ACC112 (cell line): ENCODE measurements at regions not wholly inside any gene's neighbourhood (a gene's known extent, or its start where the extent isn't known, plus 50 kb on each side); places are given as distances from the start of the nearest gene placed in this dataset.

ENCODE experiments used
- H2AFZ ChIP-seq: fragments of 200-600 bp; sonication (generic); one replicate; pipeline ENCODE4 v1.6.0; 2017; ENCODE audit warnings: antibody characterized with exemption, low read length; ENCODE audit not compliant: unreplicated experiment
- H3K27ac ChIP-seq: fragments of 200-600 bp; sonication (generic); 2 replicates; pipeline ENCODE4 v1.5.1; 2014; ENCODE audit warnings: low read depth, mild to moderate bottlenecking, antibody characterized with exemption, low read length, moderate library complexity
- H3K27me3 ChIP-seq: fragments of 200-600 bp; sonication (generic); 2 replicates; pipeline ENCODE4 v1.6.1; 2014; ENCODE audit warnings: mild to moderate bottlenecking, antibody characterized with exemption, low read length, moderate library complexity, mixed read lengths; ENCODE audit not compliant: insufficient read depth
- H3K36me3 ChIP-seq: fragments of 200-600 bp; sonication (generic); 2 replicates; pipeline ENCODE4 v1.6.1; 2016; ENCODE audit warnings: mild to moderate bottlenecking, antibody characterized with exemption, low read length, moderate library complexity, mixed read lengths; ENCODE audit not compliant: insufficient read depth
- H3K4me1 ChIP-seq: fragments of 200-600 bp; sonication (generic); one replicate; pipeline ENCODE4 v1.6.1; 2016; ENCODE audit warnings: low read length, mixed read lengths; ENCODE audit not compliant: insufficient read depth, unreplicated experiment, control insufficient read depth
- H3K4me3 ChIP-seq: fragments of 200-600 bp; sonication (generic); 2 replicates; pipeline ENCODE4 v1.5.1; 2014; ENCODE audit warnings: mild to moderate bottlenecking, low read depth, low read length
- H3K79me2 ChIP-seq: fragments of 200-600 bp; sonication (generic); one replicate; pipeline ENCODE4 v1.6.0; 2016; ENCODE audit warnings: low read length; ENCODE audit not compliant: control insufficient read depth, unreplicated experiment, insufficient read depth

GRCh38 chr1:168631671-168632400 is 55.4 kb downstream of the XCL1 start:
- peaks cover 17% of the 10 kb centered on the region for H3K4me1 ChIP-seq
- H3K36me3 ChIP-seq: no peaks in the 10 kb centered on the region
- no peaks in the 10 kb centered on the region for H3K79me2 ChIP-seq
- no peak overlapping the region for H3K4me3 ChIP-seq
- H2AFZ ChIP-seq: no peak overlapping the region
- H3K27me3 ChIP-seq: no peaks in the 10 kb centered on the region
- H3K27ac ChIP-seq: no peak overlapping the region

GRCh38 chr1:168634951-168635532 is 58.6 kb downstream of the XCL1 start:
- Histone ChIP-seq H3K36me3 (no peaks in the 10 kb centered on the region), H3K79me2 (no peaks in the 10 kb centered on the region), H2AFZ (no peak overlapping the region), H3K4me1 (peaks cover 11% of the 10 kb centered on the region), H3K4me3 (no peak overlapping the region), H3K27ac (no peak overlapping the region), H3K27me3 (no peaks in the 10 kb centered on the region)

GRCh38 chr1:168636200-168636599 is 59.8 kb downstream of the XCL1 start:
- Histone ChIP-seq H3K79me2 (no peaks in the 10 kb centered on the region), H2AFZ (no peak overlapping the region), H3K27ac (peak overlapping the region; percentile 84)

GRCh38 chr1:168636642-168637111 is 60.3 kb downstream of the XCL1 start:
- Histone ChIP-seq H3K36me3 (no peaks in the 10 kb centered on the region), H3K79me2 (no peaks in the 10 kb centered on the region), H3K27ac (peak overlapping the region; percentile 84), H3K27me3 (no peaks in the 10 kb centered on the region), H2AFZ (peak overlapping the region; percentile 63), H3K4me3 (no peak overlapping the region), H3K4me1 (peaks cover 11% of the 10 kb centered on the region)

More at GRCh38 chr1:168636200-168636599, 59.8 kb downstream of the XCL1 start:
- Histone ChIP-seq H3K4me3 (no peak overlapping the region), H3K36me3 (no peaks in the 10 kb centered on the region), H3K4me1 (peaks cover 11% of the 10 kb centered on the region), H3K27me3 (no peaks in the 10 kb centered on the region)

- Histone ChIP-seq H3K4me3 (no peak overlapping the region), H2AFZ (peak overlapping the region; percentile 63), H3K27ac (peak overlapping the region; percentile 84), H3K27me3 (no peaks in the 10 kb centered on the region), H3K36me3 (no peaks in the 10 kb centered on the region), H3K4me1 (peaks cover 11% of the 10 kb centered on the region), H3K79me2 (no peaks in the 10 kb centered on the region)
These were observed 61.1 kb downstream of the XCL1 start for GRCh38 chr1:168637350-168637991.

- H3K4me3 ChIP-seq: no peak overlapping the region
- H3K36me3 ChIP-seq: no peaks in the 10 kb centered on the region
- no peaks in the 10 kb centered on the region for H3K79me2 ChIP-seq
- H3K27me3 ChIP-seq: no peaks in the 10 kb centered on the region
- no peak overlapping the region for H2AFZ ChIP-seq
- peaks cover 11% of the 10 kb centered on the region for H3K4me1 ChIP-seq
- no peak overlapping the region for H3K27ac ChIP-seq
These were observed 62.5 kb downstream of the XCL1 start for GRCh38 chr1:168638884-168639283.

DNA sequence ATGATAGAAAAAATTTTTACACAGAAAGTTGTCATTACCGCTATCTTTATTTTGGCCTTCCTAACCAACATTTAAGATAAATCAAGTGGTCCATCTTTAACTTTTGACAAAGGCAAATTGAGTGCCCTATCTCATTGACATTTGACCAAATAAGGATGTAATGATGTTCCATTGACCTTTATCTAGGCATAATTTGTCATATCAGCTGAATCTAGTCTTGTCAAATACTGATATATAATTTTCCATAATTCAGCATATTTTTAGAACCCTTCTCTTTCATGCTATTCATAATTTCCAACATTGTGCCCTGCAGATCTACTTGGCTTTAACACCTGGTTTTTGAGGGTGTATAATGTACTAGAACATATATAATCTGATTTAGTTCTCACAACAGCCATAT is 63.8 kb downstream of the XCL1 start:
- Histone ChIP-seq H3K4me3 (no peak overlapping the region), H3K27ac (no peak overlapping the region), H3K79me2 (no peaks in the 10 kb centered on the region), H3K4me1 (peaks cover 11% of the 10 kb centered on the region), H2AFZ (no peak overlapping the region), H3K36me3 (no peaks in the 10 kb centered on the region), H3K27me3 (no peaks in the 10 kb centered on the region)

- Histone ChIP-seq H3K36me3 (no peaks in the 10 kb centered on the region), H3K27ac (no peak overlapping the region), H3K79me2 (no peaks in the 10 kb centered on the region), H3K4me3 (no peak overlapping the region), H3K27me3 (no peaks in the 10 kb centered on the region), H2AFZ (no peak overlapping the region), H3K4me1 (peaks cover 11% of the 10 kb centered on the region)
These were observed 64.4 kb downstream of the XCL1 start for GRCh38 chr1:168640836-168641235.

DNA sequence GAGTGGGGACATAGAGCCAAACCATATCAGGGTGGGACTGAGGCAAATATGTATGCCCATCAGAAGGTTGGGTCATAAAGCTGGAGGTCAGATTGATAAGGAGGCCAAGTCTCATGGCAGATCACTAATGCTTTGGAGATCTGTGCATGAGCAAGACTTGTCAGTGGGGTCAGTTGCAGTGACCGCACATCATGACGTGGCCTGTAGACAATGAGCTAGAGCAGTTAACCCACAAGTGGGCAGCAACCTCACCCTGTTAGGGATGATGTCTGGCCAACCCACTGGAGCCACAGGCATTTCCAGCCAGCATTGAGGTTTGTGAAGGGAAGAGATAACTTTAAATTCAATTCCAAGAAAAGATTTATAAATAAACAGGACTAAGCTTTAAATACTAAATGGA is 66.7 kb downstream of the XCL1 start:
- H3K4me3 ChIP-seq: no peak overlapping the region
- H3K36me3 ChIP-seq: no peaks in the 10 kb centered on the region
- H3K79me2 ChIP-seq: no peaks in the 10 kb centered on the region
- no peaks in the 10 kb centered on the region for H3K4me1 ChIP-seq
- no peaks in the 10 kb centered on the region for H3K27me3 ChIP-seq
- no peak overlapping the region for H3K27ac ChIP-seq
- no peak overlapping the region for H2AFZ ChIP-seq
